ENCODE measurements at regions not wholly inside any gene's neighbourhood (a gene's known extent, or its start where the extent isn't known, plus 50 kb on each side); places are given as distances from the start of the nearest gene placed in this dataset.

- no peak for TF ChIP-seq CTCF (IDR thresholded peaks at IDR 0.05)
- TF ChIP-seq POLR2A (IDR thresholded peaks at IDR 0.05) = no peak
- no peak for TF ChIP-seq POLR2AphosphoS5 (IDR thresholded peaks at IDR 0.05)
- no peak for TF ChIP-seq EP300 (IDR thresholded peaks at IDR 0.05)
These were observed 141.9 kb downstream of the MPP7 start for GRCh38 chr10:28160866-28161405.

Measured in upper lobe of left lung (tissue), 4 donors.